ENCODE measurements at regions not wholly inside any gene's neighbourhood (a gene's known extent, or its start where the extent isn't known, plus 50 kb on each side); places are given as distances from the start of the nearest gene placed in this dataset.
"Not testable (repeated sequence)": the region's sequence is repeated elsewhere in the genome, so short reads cannot be mapped to it uniquely, and the experiment has no call there.

- Histone ChIP-seq H3K79me2 (ENCODE audit: insufficient read depth, low read length) (peaks cover 19% of the 10 kb centered on the region), H3K9ac (ENCODE audit: extremely low read depth, insufficient read length, low read length) (peak overlapping the region; percentile 90)
- peaks cover 6 to 21% of the 10 kb centered on the region in 2 experiments; a peak in 4 of 5 replicates for H3K9me3 Mint-ChIP-seq
- H3K18ac ChIP-seq (ENCODE audit: insufficient read length, low read depth, low read length); H4K20me1 ChIP-seq (ENCODE audit: control insufficient read depth, insufficient read depth, insufficient read length); H3K9me3 ChIP-seq (ENCODE audit: control insufficient read depth, low read depth, low read length); H4K91ac ChIP-seq (ENCODE audit: insufficient read length, low read depth, low read length); H3K27me3 Mint-ChIP-seq (ENCODE audit: low read depth); H3K4me1 ChIP-seq (ENCODE audit: insufficient read depth, low read length); H4K8ac ChIP-seq (replicated peaks; ENCODE audit: insufficient read length, low read depth, low read length); H2BK5ac ChIP-seq (ENCODE audit: insufficient read length, low read length); H3T11ph ChIP-seq (ENCODE audit: low read length); H2BK15ac ChIP-seq (ENCODE audit: low read depth, low read length); H3K4ac ChIP-seq (ENCODE audit: low read depth, low read length); H3K23ac ChIP-seq (ENCODE audit: insufficient read length, low read depth, low read length); H3K27ac ChIP-seq (ENCODE audit: insufficient read length, low read depth, low read length); H2AFZ ChIP-seq (ENCODE audit: low read length); H3K27me3 ChIP-seq (ENCODE audit: insufficient read depth, low read length); H3K4me2 ChIP-seq (ENCODE audit: insufficient read depth, insufficient read length, low read length); H3K56ac ChIP-seq (ENCODE audit: insufficient read length, low read depth, low read length); H3K14ac ChIP-seq (ENCODE audit: insufficient read depth, low read length); H2BK20ac ChIP-seq (ENCODE audit: low read depth, low read length, poor library complexity, severe bottlenecking); H4K5ac ChIP-seq (ENCODE audit: insufficient read length, low read depth, low read length); DNase-seq; H2AK5ac ChIP-seq (ENCODE audit: insufficient read length, low read length); H2BK120ac ChIP-seq (ENCODE audit: low read depth, low read length, poor library complexity, severe bottlenecking); H3K23me2 ChIP-seq (ENCODE audit: insufficient read length, low read depth, low read length, poor library complexity, severe bottlenecking); H2BK12ac ChIP-seq (ENCODE audit: insufficient read length, low read depth, low read length); H3K79me1 ChIP-seq (ENCODE audit: insufficient read depth, low read depth, low read length, poor library complexity, severe bottlenecking): not testable (repeated sequence)
- peak overlapping the region; percentile 98 to 99 for H3K4me3 Mint-ChIP-seq
- H3K4me1 Mint-ChIP-seq, result peaks cover 47 to 62% of the 10 kb centered on the region in 2 experiments
- WGBS (ENCODE audit: extremely low coverage, insufficient read length, low lambda C conversion rate), result no CpG with 5 or more reads among the region's 13 CpGs
- H3K36me3 Mint-ChIP-seq (ENCODE audit: insufficient read depth in 1 of 3, low read depth in 3 of 3), result peaks cover 46 to 69% (median 58%) of the 10 kb centered on the region in 3 experiments
- peak overlapping the region; percentile 89 to 99 (median 98) for H3K27ac Mint-ChIP-seq
Observed at GRCh38 chr5:12665772-12666171, 761.5 kb upstream of the CTNND2 start.
